Hepatocyte (in vitro differentiated cells): ENCODE measurements at regions not wholly inside any gene's neighbourhood (a gene's known extent, or its start where the extent isn't known, plus 50 kb on each side); places are given as distances from the start of the nearest gene placed in this dataset.

Source experiments
- CTCF ChIP-seq: fragments of 200-600 bp; sonication (generic); IDR thresholded peaks from 2 replicates; pipeline ENCODE4 v1.5.1; 2016; ENCODE audit warnings: antibody characterized with exemption, mild to moderate bottlenecking; ENCODE audit not compliant: poor library complexity
- EZH2 ChIP-seq: fragments of 200-600 bp; sonication (generic); IDR thresholded peaks from 2 replicates; pipeline ENCODE4 v1.6.1; 2016; ENCODE audit warnings: antibody characterized with exemption, mild to moderate bottlenecking, borderline replicate concordance
- EZH2phosphoT487 ChIP-seq: fragments of 200-600 bp; sonication (generic); IDR thresholded peaks from one replicate; pipeline ENCODE4 v1.6.1; 2018; ENCODE audit warnings: antibody characterized with exemption, mild to moderate bottlenecking, low read depth, moderate library complexity; ENCODE audit not compliant: unreplicated experiment, severe bottlenecking

- TF ChIP-seq CTCF (no peak), EZH2 (no peak), EZH2phosphoT487 (no peak)
Measured at GRCh38 chr15:67897646-67898339, 57.9 kb upstream of the RNU6-1 start.
